ENCODE measurements at regions not wholly inside any gene's neighbourhood (a gene's known extent, or its start where the extent isn't known, plus 50 kb on each side); places are given as distances from the start of the nearest gene placed in this dataset.

DNA sequence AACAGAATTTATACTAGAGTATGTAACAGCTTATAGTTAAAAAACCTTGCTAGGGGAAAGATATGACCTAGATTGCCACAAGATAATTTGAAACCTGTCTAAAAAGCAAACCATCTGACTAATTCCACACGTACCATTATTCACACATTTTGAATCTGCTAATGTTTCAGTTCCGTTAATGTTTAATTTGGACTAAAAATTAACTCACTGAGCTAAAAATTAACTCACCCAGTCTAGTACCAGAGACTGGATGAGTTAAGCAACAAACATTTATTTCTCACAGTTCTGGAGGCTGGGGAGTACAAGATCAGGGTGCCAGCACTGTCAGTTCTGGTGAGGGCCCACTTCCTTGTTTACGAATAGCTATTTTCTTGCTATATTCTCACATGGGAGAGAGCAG is 231.5 kb upstream of the DIAPH2 start:
- Histone ChIP-seq H3K27me3 (ENCODE audit: control insufficient read depth, insufficient read depth, low read length) (no peaks in the 10 kb centered on the region), H3K4me3 (ENCODE audit: low read depth in 2 of 2, low read length in 2 of 2) (no peak overlapping the region), H3K4me1 (ENCODE audit: control insufficient read depth, insufficient read depth, low read length) (no peaks in the 10 kb centered on the region), H3K36me3 (ENCODE audit: control insufficient read depth, insufficient read depth, low read length) (no peaks in the 10 kb centered on the region), H3K27ac (ENCODE audit: low read length) (no peak overlapping the region), H3K9me3 (ENCODE audit: control insufficient read depth, insufficient read depth, low read depth, low read length) (no peaks in the 10 kb centered on the region)
- intact Hi-C loops (cut with micrococcal nuclease; ENCODE audit: unreplicated experiment): no loop called here
- TF ChIP-seq TCF7L2 (IDR thresholded peaks at IDR 0.05; ENCODE audit: low read depth, low read length): no peak
- ChIA-PET CTCF (no interaction called here), POLR2A (no interaction called here)
- no TSS peak for BruUV-seq (replicated peaks)
- ATAC-seq: no peak
- in situ Hi-C loops (cut with HindIII; ENCODE audit: low pct_unique_long_range_greater_than_20kb, low sequenced_read_pairs): no loop called here
- DNase-seq (ENCODE audit: low read depth, low spot score): no peak

DNA sequence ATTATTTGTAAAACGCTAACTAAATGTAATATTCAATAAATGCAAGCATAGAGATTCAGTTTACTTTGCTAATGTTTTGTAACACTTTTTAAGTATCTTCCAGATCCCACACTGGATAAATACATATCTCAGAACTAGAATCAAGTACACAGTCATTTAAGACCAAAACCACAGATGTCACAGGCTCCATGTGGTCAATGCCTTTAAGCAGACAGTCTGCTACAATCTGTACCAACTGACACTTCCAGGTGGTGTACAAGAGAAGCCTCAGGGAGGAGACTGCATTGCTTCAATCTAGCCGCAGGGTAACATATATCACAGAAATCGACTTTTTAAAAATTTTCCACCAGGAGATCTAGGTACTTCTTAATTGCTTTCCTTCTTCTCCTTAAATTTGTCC is 229.6 kb upstream of the DIAPH2 start:
- BruUV-seq (replicated peaks): no TSS peak
- ATAC-seq (no peak), DNase-seq (ENCODE audit: low read depth, low spot score) (no peak)
- Histone ChIP-seq H3K9me3 (ENCODE audit: control insufficient read depth, insufficient read depth, low read depth, low read length) (no peaks in the 10 kb centered on the region), H3K27me3 (ENCODE audit: control insufficient read depth, insufficient read depth, low read length) (no peaks in the 10 kb centered on the region), H3K4me3 (ENCODE audit: low read depth in 2 of 2, low read length in 2 of 2) (no peak overlapping the region), H3K4me1 (ENCODE audit: control insufficient read depth, insufficient read depth, low read length) (no peaks in the 10 kb centered on the region), H3K27ac (ENCODE audit: low read length) (no peak overlapping the region), H3K36me3 (ENCODE audit: control insufficient read depth, insufficient read depth, low read length) (no peaks in the 10 kb centered on the region)
- ChIA-PET CTCF (no interaction called here), POLR2A (no interaction called here)
- intact Hi-C loops (cut with micrococcal nuclease; ENCODE audit: unreplicated experiment): no loop called here
- TF ChIP-seq, protein P1, sequence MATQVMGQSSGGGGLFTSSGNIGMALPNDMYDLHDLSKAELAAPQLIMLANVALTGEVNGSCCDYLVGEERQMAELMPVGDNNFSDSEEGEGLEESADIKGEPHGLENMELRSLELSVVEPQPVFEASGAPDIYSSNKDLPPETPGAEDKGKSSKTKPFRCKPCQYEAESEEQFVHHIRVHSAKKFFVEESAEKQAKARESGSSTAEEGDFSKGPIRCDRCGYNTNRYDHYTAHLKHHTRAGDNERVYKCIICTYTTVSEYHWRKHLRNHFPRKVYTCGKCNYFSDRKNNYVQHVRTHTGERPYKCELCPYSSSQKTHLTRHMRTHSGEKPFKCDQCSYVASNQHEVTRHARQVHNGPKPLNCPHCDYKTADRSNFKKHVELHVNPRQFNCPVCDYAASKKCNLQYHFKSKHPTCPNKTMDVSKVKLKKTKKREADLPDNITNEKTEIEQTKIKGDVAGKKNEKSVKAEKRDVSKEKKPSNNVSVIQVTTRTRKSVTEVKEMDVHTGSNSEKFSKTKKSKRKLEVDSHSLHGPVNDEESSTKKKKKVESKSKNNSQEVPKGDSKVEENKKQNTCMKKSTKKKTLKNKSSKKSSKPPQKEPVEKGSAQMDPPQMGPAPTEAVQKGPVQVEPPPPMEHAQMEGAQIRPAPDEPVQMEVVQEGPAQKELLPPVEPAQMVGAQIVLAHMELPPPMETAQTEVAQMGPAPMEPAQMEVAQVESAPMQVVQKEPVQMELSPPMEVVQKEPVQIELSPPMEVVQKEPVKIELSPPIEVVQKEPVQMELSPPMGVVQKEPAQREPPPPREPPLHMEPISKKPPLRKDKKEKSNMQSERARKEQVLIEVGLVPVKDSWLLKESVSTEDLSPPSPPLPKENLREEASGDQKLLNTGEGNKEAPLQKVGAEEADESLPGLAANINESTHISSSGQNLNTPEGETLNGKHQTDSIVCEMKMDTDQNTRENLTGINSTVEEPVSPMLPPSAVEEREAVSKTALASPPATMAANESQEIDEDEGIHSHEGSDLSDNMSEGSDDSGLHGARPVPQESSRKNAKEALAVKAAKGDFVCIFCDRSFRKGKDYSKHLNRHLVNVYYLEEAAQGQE (IDR thresholded peaks at IDR 0.05; ENCODE audit: insufficient read depth in 1 of 2, low read depth in 2 of 2, low read length in 1 of 2): no peak
- TF ChIP-seq, protein P2, sequence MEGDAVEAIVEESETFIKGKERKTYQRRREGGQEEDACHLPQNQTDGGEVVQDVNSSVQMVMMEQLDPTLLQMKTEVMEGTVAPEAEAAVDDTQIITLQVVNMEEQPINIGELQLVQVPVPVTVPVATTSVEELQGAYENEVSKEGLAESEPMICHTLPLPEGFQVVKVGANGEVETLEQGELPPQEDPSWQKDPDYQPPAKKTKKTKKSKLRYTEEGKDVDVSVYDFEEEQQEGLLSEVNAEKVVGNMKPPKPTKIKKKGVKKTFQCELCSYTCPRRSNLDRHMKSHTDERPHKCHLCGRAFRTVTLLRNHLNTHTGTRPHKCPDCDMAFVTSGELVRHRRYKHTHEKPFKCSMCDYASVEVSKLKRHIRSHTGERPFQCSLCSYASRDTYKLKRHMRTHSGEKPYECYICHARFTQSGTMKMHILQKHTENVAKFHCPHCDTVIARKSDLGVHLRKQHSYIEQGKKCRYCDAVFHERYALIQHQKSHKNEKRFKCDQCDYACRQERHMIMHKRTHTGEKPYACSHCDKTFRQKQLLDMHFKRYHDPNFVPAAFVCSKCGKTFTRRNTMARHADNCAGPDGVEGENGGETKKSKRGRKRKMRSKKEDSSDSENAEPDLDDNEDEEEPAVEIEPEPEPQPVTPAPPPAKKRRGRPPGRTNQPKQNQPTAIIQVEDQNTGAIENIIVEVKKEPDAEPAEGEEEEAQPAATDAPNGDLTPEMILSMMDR (IDR thresholded peaks at IDR 0.05): no peak
- TF ChIP-seq SIN3A (IDR thresholded peaks at IDR 0.05; ENCODE audit: borderline replicate concordance, insufficient read depth, low read depth, low read length) (no peak), TCF7L2 (IDR thresholded peaks at IDR 0.05; ENCODE audit: low read depth, low read length) (no peak), POLR2AphosphoS5 (IDR thresholded peaks at IDR 0.05; ENCODE audit: low read depth, low read length) (no peak)
- in situ Hi-C loops (cut with HindIII; ENCODE audit: low pct_unique_long_range_greater_than_20kb, low sequenced_read_pairs): no loop called here

DNA sequence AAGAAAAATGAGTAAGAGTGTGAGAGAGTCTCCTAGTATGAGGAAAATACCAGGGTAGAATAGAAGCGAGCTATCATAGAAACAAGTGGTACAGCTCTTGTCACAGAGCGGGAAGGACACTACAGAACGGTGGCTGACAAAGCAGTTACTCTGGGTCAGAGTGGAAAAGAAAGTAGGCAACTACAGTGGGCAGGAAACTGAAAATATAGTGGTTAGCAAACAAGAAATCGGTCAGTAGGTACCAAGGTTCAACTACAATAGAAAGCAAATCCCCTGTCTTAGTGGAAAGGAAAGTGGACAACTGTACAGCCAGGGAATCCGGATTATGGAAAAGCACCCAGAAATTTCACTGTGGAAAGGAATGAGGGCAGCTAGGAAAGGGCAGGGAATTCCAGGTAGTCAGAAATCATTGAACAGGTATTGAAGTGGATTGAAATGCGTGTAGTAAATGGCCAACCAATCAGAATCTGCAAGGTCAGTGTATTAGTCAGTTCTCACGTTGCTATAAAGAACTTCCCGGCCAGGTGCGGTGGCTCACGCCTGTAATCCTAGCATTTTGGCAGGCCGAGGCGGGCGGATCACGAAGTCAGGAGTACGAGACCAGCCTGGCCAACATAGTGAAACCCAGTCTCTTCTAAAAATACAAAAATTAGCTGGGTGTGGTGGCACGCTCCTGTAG is 219.6 kb upstream of the DIAPH2 start:
- no peak overlapping the region for H3K4me3 ChIP-seq (ENCODE audit: low read depth in 2 of 2, low read length in 2 of 2)
- H3K36me3 ChIP-seq (ENCODE audit: control insufficient read depth, insufficient read depth, low read length): no peaks in the 10 kb centered on the region
- no peak for ATAC-seq
- CTCF ChIA-PET: no interaction called here
- in situ Hi-C loops (cut with HindIII; ENCODE audit: low pct_unique_long_range_greater_than_20kb, low sequenced_read_pairs) (no loop called here), intact Hi-C loops (cut with micrococcal nuclease; ENCODE audit: unreplicated experiment) (no loop called here)
- POLR2A ChIA-PET: no interaction called here
- no peak overlapping the region for H3K27ac ChIP-seq (ENCODE audit: low read length)
- no peaks in the 10 kb centered on the region for H3K27me3 ChIP-seq (ENCODE audit: control insufficient read depth, insufficient read depth, low read length)
- no TSS peak for BruUV-seq (replicated peaks)
- TF ChIP-seq, protein P1 (IDR thresholded peaks at IDR 0.05; ENCODE audit: insufficient read depth in 1 of 2, low read depth in 2 of 2, low read length in 1 of 2): no peak
- TF ChIP-seq TCF7L2 (IDR thresholded peaks at IDR 0.05; ENCODE audit: low read depth, low read length) (no peak), POLR2AphosphoS5 (IDR thresholded peaks at IDR 0.05; ENCODE audit: low read depth, low read length) (no peak), SIN3A (IDR thresholded peaks at IDR 0.05; ENCODE audit: borderline replicate concordance, insufficient read depth, low read depth, low read length) (no peak)
- TF ChIP-seq, protein P2 (IDR thresholded peaks at IDR 0.05): no peak
- H3K9me3 ChIP-seq (ENCODE audit: control insufficient read depth, insufficient read depth, low read depth, low read length): no peaks in the 10 kb centered on the region
- H3K4me1 ChIP-seq (ENCODE audit: control insufficient read depth, insufficient read depth, low read length): no peaks in the 10 kb centered on the region
- DNase-seq (ENCODE audit: low read depth, low spot score): no peak

Measured in Panc1 (cell line).